NOMO-1 (cell line): ENCODE measurements at regions not wholly inside any gene's neighbourhood (a gene's known extent, or its start where the extent isn't known, plus 50 kb on each side); places are given as distances from the start of the nearest gene placed in this dataset.
"Not testable (repeated sequence)": the region's sequence is repeated elsewhere in the genome, so short reads cannot be mapped to it uniquely, and the experiment has no call there.

Source experiments
- DNase-seq, 2 experiments: peaks; one replicate each; lab custom pipeline; 2025; ENCODE audit not compliant: unreplicated experiment in 2 of 2; lab: John Stamatoyannopoulos, UW

GRCh38 chr2:209260281-209260680 lies 163.6 kb upstream of the MAP2 start:
- no peak for DNase-seq

GRCh38 chr2:209261366-209262053 lies 162.3 kb upstream of the MAP2 start:
- not testable (repeated sequence) for DNase-seq

- DNase-seq = no peak
These were observed 154.8 kb upstream of the MAP2 start for GRCh38 chr2:209269024-209269423.

- no peak for DNase-seq
These were observed 147.8 kb upstream of the MAP2 start for GRCh38 chr2:209276000-209276399.

GRCh38 chr2:209277444-209277843 lies 146.4 kb upstream of the MAP2 start:
- no peak for DNase-seq

GRCh38 chr2:209298601-209299000 lies 125.2 kb upstream of the MAP2 start:
- DNase-seq = no peak

- not testable (repeated sequence) for DNase-seq
These were observed 124.4 kb upstream of the MAP2 start for GRCh38 chr2:209299478-209299877.

DNA sequence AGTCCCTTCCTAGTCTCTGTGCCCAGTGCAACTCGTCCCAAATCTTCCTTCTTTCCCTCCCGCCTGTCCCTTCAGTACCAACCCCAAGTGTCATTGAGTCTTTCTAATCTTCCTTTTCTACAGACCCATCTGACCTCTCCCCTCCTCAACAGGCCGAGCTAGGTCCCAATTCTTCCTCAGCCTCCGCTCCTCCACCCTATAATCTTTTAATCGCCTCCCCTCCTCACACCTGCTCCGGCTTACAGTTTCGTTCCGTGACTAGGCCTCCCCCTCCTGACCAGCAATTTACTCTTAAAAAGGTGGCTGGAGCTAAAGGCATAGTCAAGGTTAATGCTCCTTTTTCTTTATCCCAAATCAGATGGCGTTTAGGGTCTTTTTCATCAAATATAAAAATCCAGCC lies 123.1 kb upstream of the MAP2 start:
- DNase-seq = not testable (repeated sequence)

DNA sequence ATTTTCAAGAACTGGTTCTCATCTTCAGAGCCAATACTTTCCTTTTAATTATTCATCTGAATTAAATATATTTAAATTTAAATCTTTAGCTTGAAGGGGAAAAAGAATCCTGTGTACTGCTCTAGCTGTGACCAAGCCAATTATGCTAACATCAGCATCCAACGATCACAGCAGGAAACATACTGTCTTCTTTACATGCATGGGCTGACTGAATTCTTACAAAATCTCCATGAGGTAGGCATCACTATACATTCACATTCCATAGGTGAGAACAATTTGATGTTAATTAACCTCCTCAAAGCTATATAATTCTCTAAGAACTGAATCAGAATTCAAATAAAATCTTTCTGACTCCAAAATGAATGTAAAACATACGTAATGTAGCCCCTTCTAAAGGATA lies 118.8 kb upstream of the MAP2 start:
- no peak for DNase-seq

- no peak for DNase-seq
These were observed 118.1 kb upstream of the MAP2 start for GRCh38 chr2:209305746-209306196.

GRCh38 chr2:209307161-209308001 lies 116.5 kb upstream of the MAP2 start:
- no peak for DNase-seq

DNA sequence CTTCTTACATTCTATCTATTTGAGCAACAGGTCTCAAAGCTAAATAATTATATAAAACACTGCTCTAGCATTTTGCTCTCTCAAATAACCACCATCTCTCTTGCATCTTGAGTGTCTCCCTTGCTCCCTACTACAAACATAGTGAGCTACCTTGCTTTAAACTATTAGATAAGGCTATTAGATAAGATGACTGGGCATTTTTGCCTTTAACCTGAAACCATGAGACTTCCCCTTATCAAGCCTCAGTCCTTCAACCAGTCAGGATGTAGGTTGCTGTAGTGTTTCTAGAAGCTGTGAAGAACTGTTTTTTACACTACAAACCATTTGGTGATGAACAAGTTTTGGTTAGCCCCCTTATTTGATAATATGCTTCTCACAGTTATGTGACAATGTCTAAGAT lies 115.4 kb upstream of the MAP2 start:
- DNase-seq = no peak

GRCh38 chr2:209311948-209312347 lies 111.9 kb upstream of the MAP2 start:
- DNase-seq = no peak

DNA sequence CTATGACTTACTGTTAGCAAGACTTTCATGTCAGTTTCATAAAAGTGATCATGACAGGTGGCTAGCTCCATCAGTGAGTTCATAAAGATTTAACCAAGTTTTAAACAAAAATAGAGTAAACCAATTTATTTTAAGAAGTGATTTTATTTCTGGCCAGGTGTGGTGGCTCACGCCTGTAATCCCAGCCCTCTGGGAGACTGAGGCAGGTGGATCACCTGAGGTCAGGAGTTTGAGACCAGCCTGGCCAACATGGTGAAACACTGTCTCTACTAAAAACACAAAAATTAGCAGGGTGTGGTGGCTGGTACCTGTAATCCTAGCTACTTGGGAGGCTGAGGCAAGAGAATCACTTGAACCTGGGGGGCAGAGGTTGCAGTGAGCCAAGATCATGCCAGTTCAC lies 111.4 kb upstream of the MAP2 start:
- DNase-seq = not testable (repeated sequence)

DNA sequence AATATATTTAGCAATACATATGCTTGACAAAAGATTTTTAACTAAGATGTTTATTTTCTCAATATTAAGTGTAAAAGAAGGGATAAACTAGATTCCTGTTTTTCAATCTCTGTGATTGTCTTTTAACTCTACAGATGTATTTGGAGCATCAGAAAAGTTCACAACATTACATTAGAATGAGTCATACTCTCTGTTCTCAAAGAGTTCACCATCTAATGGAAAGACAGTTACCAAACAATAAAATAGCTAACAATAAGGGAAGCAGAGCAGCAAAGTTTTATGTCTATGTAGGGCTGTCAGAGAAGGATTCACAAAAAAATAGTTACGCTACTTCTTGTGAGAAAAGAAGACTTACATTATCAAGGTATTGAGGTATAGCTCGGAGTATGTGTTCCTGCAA lies 109.2 kb upstream of the MAP2 start:
- no peak for DNase-seq

GRCh38 chr2:209316141-209316540 lies 107.7 kb upstream of the MAP2 start:
- no peak for DNase-seq

DNA sequence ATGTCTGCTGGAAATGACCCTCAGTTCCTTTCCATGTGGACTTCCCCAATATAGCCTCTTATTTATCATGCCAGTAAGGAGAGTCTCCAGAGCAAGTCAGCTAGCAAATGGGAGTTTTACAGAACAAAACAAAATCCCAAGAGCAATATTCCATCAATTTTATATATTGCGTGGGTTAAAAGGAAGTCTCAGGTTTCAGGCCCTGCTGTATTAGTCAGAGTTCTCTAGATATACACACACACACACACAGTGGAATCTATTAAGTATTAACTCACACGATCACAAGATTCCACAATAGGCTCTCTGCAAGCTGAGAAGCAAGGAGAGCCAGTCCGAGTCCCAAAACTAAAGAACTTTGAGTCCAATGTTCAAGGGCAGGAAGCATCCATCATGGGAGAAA lies 102.8 kb upstream of the MAP2 start:
- no peak for DNase-seq

GRCh38 chr2:209321581-209321980 lies 102.3 kb upstream of the MAP2 start:
- no peak for DNase-seq

DNA sequence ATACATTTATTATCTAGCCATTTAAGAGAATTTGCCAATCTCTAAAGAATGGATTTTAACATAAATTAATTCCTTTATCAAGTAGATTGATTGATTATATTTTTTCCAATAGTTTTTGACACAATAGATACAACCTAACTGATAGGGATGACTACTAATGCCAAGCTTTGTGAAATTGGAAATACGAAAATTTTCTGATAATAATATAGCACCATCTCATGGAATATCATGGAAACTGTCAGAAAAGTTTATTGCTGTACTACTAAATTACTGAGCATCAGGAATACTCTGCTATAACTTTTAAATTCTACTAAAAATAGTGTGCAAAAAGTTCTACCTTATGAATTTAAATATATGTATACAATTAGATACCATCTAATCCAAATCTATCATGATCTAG lies 101.8 kb upstream of the MAP2 start:
- DNase-seq = no peak

DNA sequence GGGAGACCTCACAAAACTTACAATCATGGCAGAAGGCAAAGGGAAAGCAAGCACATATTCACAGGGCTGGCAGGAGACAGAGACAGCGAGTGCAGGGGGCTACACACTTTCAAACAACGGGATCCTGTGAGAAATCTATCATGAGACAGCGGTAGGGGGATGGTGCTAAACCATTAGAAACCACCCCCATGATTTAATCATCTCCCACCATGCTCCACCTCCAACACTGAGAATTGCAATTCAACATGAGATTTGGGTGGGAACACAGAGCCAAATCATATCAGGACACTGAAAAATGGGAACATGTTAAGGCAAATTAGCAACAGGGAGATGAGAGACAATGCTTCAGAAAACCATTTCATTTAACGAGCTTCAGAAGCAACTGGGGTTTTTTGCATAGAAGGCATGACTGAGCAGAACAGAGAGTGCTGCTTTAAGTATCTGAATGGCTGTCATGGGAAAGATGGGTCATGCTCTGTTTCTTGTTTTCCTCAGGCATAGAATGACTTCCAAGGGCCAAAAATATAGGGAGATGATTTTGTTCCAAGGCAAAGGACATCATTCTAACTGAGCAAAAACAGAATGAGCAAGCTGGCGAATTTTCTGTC lies 100.8 kb upstream of the MAP2 start:
- no peak for DNase-seq

DNA sequence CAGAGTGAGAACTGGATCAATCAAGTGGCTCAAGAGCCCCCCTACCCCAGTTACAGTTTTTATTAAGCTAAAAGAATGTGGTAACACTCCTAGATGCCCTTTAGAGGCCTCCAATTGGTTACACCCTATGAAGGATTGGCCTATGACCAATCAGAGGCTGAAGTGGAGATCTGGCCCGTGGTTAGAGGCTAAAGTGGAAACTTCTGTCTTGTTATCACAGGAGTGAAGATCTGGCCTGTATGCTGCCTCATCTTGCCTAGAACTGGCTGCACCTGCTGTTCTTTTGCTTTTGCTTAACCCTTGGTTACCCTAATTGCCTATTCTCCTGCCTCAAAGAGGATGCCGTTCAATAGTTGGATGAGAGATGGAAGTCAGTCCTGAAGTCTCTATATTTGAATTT lies 100.1 kb upstream of the MAP2 start:
- no peak for DNase-seq

GRCh38 chr2:209324281-209324680 lies 99.6 kb upstream of the MAP2 start:
- no peak for DNase-seq
